IPS-18a (cell line): ENCODE measurements at regions not wholly inside any gene's neighbourhood (a gene's known extent, or its start where the extent isn't known, plus 50 kb on each side); places are given as distances from the start of the nearest gene placed in this dataset.

Experiments
- H3K27ac ChIP-seq: one replicate; pipeline ENCODE4 v1.5.1; 2013; ENCODE audit warnings: low read length
- H3K27me3 ChIP-seq: one replicate; pipeline ENCODE4 v1.6.1; 2013; ENCODE audit warnings: mild to moderate bottlenecking, low read length; ENCODE audit not compliant: control insufficient read depth, insufficient read depth
- H3K36me3 ChIP-seq: one replicate; pipeline ENCODE4 v1.6.1; 2013; ENCODE audit warnings: low read depth, low read length; ENCODE audit not compliant: control insufficient read depth
- H3K4me1 ChIP-seq: one replicate; pipeline ENCODE4 v1.6.1; 2013; ENCODE audit warnings: low read depth, low read length; ENCODE audit not compliant: control insufficient read depth
- H3K4me3 ChIP-seq: one replicate; pipeline ENCODE4 v1.5.1; 2013; ENCODE audit warnings: low read length
- H3K9ac ChIP-seq: one replicate; pipeline ENCODE4 v1.6.1; 2013; ENCODE audit warnings: mild to moderate bottlenecking, low read length, moderate library complexity
- H3K9me3 ChIP-seq: one replicate; pipeline ENCODE4 v1.6.1; 2013; ENCODE audit warnings: low read depth, low read length; ENCODE audit not compliant: control insufficient read depth

DNA sequence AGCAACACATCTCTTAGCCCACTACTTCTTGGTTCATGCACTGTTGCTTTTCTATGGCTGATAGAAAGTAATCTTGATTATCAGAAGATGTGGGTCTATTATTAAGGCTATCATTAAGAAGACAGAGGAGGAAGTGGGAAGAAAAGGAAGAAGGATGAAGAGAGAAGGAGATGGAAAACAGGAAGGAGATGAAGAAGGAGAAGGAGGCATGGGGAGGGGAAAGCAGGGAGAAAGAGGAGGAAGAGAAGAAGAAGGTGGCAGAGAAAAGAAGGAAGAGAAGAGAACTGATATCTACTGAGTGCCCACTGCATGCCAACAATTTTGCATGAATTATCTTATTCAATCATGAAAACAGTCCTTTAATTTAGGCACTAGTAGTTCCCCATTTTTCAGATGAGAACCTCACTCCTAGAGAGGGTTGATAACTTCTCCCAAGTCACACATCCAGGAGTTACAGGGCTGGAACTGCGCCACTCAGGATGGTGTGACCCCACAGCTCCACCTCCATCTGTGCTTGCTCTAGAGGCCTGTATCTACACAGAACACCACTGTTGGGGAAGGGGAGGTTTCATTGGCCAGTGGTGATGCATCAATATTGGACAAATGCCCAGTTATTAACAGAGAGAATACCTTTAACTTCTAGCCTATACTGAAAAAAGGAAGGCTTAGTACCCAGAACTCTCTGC is 147.4 kb downstream of the CXCL12 start:
- H3K27ac ChIP-seq: no peak overlapping the region
- no peak overlapping the region for H3K9ac ChIP-seq
- no peak overlapping the region for H3K4me3 ChIP-seq
- H3K27me3 ChIP-seq: no peaks in the 10 kb centered on the region
- no peaks in the 10 kb centered on the region for H3K9me3 ChIP-seq
- no peaks in the 10 kb centered on the region for H3K36me3 ChIP-seq
- peaks cover 18% of the 10 kb centered on the region for H3K4me1 ChIP-seq

DNA sequence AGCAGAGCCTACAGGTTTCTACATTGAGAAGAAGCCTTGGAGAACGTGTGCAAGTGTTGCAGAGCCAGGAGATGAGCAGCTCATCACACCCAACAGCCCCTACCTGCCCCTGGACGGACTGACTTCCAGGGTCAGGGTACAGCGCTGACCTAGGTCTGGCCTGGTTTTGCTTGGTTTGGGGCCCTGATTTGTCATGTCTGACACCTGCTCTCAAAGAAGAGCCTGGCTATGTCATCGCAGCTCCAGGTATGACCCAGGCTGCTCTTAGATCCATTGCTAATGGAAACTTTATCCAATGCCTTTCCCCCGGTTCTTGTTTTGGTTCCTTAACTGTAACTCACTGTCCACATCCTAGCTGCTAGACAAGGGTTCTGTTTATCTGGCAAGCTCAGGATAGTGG is 149.5 kb downstream of the CXCL12 start:
- H3K27me3 ChIP-seq: no peaks in the 10 kb centered on the region
- H3K27ac ChIP-seq: no peak overlapping the region
- H3K4me1 ChIP-seq: peaks cover 22% of the 10 kb centered on the region
- no peak overlapping the region for H3K9ac ChIP-seq
- H3K9me3 ChIP-seq: no peaks in the 10 kb centered on the region
- H3K4me3 ChIP-seq: no peak overlapping the region
- no peaks in the 10 kb centered on the region for H3K36me3 ChIP-seq

DNA sequence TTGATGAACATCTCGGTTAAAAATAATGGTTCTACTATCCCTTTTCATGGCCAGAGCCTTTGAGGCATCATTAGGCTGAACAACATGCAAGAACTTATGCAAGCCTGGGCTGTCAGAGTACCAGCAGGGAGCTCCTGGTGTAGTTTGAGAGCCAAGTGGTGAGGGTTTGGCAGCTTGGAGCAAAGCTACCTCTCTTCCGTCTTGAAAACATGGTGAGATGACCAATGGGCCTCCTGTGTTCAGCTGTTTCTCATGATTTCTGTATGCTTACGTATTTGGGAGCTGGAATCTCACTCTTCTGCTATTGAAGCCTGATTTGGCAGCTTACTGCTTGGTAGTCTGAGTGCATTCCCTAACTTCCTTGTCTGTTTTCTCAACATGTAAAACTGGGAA is 150.4 kb downstream of the CXCL12 start:
- H3K27ac ChIP-seq: no peak overlapping the region
- H3K4me1 ChIP-seq: peaks cover 22% of the 10 kb centered on the region
- no peak overlapping the region for H3K9ac ChIP-seq
- H3K9me3 ChIP-seq: no peaks in the 10 kb centered on the region
- H3K36me3 ChIP-seq: no peaks in the 10 kb centered on the region
- H3K4me3 ChIP-seq: no peak overlapping the region
- no peaks in the 10 kb centered on the region for H3K27me3 ChIP-seq

- peaks cover 22% of the 10 kb centered on the region for H3K4me1 ChIP-seq
- peak overlapping the region; percentile 45 for H3K4me3 ChIP-seq
- H3K27me3 ChIP-seq: no peaks in the 10 kb centered on the region
- H3K9me3 ChIP-seq: no peaks in the 10 kb centered on the region
- no peaks in the 10 kb centered on the region for H3K36me3 ChIP-seq
- H3K27ac ChIP-seq: peak overlapping the region; percentile 55
- peak overlapping the region; percentile 34 for H3K9ac ChIP-seq
Observed at GRCh38 chr10:44233561-44234482, 151.1 kb downstream of the CXCL12 start.

DNA sequence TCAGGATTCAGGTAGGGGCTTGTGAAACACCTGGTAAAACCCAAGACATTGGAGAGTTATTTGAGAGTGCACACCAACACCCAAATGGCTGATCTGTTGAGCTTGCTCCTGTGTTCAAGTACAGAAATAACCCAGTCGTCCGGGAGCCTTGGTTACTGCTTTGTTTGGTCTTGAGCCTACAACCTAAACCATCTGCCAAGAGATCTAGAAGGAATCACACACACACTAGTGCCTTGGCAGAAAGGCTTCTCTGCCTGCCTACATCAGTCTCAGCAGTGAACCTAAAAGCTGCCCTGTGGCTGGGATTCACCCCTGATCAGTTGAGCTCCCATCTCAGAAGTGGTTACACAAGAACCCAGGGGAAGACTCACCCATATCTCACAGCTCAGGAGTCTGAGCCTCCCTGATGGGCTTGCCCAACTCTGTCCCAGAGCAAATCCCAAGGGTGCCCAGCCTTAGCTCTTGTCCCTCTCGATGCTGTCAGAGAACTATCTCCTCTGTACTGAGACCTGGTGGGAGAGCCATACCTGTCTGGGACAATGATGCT is 167.6 kb downstream of the CXCL12 start:
- no peak overlapping the region for H3K27ac ChIP-seq
- H3K9me3 ChIP-seq: peaks cover 12% of the 10 kb centered on the region
- H3K4me3 ChIP-seq: no peak overlapping the region
- H3K4me1 ChIP-seq: no peaks in the 10 kb centered on the region
- H3K9ac ChIP-seq: no peak overlapping the region
- no peaks in the 10 kb centered on the region for H3K36me3 ChIP-seq
- no peaks in the 10 kb centered on the region for H3K27me3 ChIP-seq

GRCh38 chr10:44216073-44216472 is 168.8 kb downstream of the CXCL12 start:
- Histone ChIP-seq H3K4me3 (no peak overlapping the region), H3K27ac (no peak overlapping the region), H3K9ac (no peak overlapping the region), H3K27me3 (no peaks in the 10 kb centered on the region), H3K36me3 (no peaks in the 10 kb centered on the region), H3K4me1 (no peaks in the 10 kb centered on the region), H3K9me3 (peaks cover 12% of the 10 kb centered on the region)

GRCh38 chr10:44209811-44210210 is 175.1 kb downstream of the CXCL12 start:
- Histone ChIP-seq H3K36me3 (no peaks in the 10 kb centered on the region), H3K4me3 (no peak overlapping the region), H3K9ac (no peak overlapping the region), H3K9me3 (peaks cover 7% of the 10 kb centered on the region), H3K4me1 (peaks cover 14% of the 10 kb centered on the region), H3K27ac (no peak overlapping the region), H3K27me3 (no peaks in the 10 kb centered on the region)

GRCh38 chr10:44207160-44207559 is 177.7 kb downstream of the CXCL12 start:
- Histone ChIP-seq H3K27me3 (no peaks in the 10 kb centered on the region), H3K36me3 (no peaks in the 10 kb centered on the region), H3K9ac (no peak overlapping the region), H3K4me3 (no peak overlapping the region), H3K4me1 (peaks cover 18% of the 10 kb centered on the region), H3K27ac (no peak overlapping the region), H3K9me3 (no peaks in the 10 kb centered on the region)

DNA sequence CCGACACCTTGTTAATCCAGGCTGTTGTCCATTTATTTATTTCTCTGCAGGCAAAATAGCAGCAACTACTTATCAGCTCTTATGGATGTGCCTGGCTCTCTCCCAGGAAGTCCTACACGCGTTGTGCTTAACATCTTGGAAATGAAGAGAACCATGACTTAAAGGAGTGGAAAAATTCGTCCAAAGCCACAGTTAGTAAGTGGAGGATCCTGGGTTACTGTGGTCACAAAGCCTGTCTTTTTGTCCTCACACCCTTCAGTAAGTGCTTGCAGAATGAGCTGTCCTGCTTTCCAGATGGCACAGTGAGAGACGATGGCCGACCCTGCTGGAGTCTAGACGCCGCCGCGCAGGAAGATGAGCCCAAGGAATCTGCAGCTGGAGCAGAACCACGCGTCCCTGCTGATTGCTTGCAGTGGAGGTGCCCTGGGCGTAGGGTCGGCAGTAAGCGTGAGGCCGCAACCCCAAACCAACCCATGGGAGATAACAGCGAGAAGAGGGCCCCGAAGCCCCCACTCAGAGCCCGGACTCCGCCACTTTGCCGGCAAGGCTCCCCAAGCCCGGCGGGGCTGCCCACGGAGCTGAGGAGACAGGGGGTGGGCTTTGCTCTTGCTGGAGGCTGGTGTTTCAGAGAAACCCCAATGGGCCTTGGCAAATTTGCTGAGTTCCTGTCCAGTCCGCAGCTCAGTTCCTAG is 178.6 kb downstream of the CXCL12 start:
- Histone ChIP-seq H3K4me3 (no peak overlapping the region), H3K9me3 (no peaks in the 10 kb centered on the region), H3K27ac (no peak overlapping the region), H3K36me3 (no peaks in the 10 kb centered on the region), H3K4me1 (peaks cover 18% of the 10 kb centered on the region), H3K9ac (no peak overlapping the region), H3K27me3 (no peaks in the 10 kb centered on the region)

DNA sequence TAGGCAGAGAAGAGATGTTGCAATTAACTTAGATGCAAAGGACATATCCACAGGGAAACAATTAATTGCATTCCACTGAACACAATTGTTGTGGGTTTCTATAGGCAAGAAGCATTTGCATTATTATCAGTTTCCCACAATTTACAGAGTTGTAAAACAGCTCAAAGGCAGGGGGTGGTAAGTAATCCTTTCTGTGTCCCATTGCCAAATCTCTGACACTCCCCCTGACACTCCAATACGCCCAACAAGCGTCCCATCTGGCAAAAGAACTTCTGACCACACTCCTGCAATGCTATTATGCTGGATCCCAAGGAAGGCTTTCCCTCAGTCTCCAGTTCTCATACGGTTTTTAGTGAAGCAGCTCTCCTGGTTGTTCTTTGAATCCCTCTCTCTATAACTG is 179.8 kb downstream of the CXCL12 start:
- no peak overlapping the region for H3K9ac ChIP-seq
- peaks cover 16% of the 10 kb centered on the region for H3K4me1 ChIP-seq
- H3K9me3 ChIP-seq: no peaks in the 10 kb centered on the region

GRCh38 chr10:44203535-44203934 is 181.4 kb downstream of the CXCL12 start:
- Histone ChIP-seq H3K4me3 (no peak overlapping the region), H3K9me3 (no peaks in the 10 kb centered on the region), H3K27ac (no peak overlapping the region), H3K9ac (no peak overlapping the region), H3K36me3 (no peaks in the 10 kb centered on the region), H3K27me3 (no peaks in the 10 kb centered on the region), H3K4me1 (peaks cover 13% of the 10 kb centered on the region)

More for the DNA sequence above, 179.8 kb downstream of the CXCL12 start:
- H3K36me3 ChIP-seq: no peaks in the 10 kb centered on the region
- H3K27me3 ChIP-seq: no peaks in the 10 kb centered on the region
- no peak overlapping the region for H3K4me3 ChIP-seq
- no peak overlapping the region for H3K27ac ChIP-seq
